DMS53 treated with DMSO at 0.1 percent for 48 hours (cell line): ENCODE measurements at regions not wholly inside any gene's neighbourhood (a gene's known extent, or its start where the extent isn't known, plus 50 kb on each side); places are given as distances from the start of the nearest gene placed in this dataset.
A peak's percentile ranks its signal among the peaks of the same experiment; 100 is the strongest.
"Not testable (repeated sequence)": the region's sequence is repeated elsewhere in the genome, so short reads cannot be mapped to it uniquely, and the experiment has no call there.

Experiments used
- DNase-seq: peaks from one replicate; lab custom pipeline; 2025; ENCODE audit not compliant: unreplicated experiment; lab: John Stamatoyannopoulos, UW

DNA sequence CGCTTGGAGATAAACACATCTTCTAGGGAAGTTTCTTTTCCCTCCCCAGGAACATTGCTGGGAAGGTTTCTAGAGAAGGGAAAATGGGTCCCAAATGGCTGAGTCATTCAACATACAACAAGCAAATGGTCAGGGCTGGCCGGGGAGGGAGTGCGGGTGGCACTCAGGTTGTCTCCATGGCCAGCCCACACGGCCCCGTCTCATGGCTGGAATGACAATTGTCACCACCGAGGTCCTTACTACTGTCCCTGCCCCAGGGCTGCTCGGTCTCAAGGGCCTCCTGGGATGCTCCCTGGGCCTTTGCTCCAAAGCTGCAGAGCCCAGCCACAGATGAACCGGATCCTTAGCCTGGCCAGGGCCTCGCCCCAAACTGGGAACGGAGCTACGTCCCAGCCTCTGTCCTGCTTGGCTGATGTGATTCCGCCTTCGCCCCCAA lies 121.9 kb downstream of the FGF18 start:
- no peak for DNase-seq

DNA sequence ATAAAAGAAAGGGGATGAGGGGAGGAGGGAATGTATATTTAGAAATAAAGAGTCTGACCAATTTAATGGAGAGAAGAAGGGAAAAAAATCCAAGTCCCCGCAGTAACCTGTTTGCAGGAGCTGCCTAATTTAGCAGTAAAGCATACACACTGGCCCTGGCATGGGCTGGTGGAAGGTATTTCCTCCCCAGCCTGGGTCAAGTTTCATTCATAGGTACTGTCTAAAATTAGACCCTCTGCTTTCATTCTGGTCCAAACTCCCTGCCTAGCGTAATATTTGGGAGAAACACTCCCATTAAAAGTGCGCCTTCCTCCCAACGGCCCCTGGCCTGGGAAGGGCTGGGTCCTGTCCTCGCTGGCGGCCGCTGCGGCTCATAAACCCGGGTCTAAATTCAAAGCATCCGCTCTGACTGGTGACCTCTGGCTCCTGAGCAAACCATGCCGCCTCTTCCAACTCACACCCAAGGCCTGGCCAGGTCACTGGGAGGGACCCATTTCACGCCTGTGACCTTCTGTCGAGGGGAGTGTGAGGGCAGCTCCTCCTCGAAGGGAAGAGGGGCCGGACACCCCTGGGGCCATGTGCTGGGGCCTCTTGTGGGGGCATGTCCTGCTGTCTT lies 123.2 kb downstream of the FGF18 start:
- no peak for DNase-seq

GRCh38 chr5:171543148-171543815 lies 123.8 kb downstream of the FGF18 start:
- DNase-seq, result no peak

DNA sequence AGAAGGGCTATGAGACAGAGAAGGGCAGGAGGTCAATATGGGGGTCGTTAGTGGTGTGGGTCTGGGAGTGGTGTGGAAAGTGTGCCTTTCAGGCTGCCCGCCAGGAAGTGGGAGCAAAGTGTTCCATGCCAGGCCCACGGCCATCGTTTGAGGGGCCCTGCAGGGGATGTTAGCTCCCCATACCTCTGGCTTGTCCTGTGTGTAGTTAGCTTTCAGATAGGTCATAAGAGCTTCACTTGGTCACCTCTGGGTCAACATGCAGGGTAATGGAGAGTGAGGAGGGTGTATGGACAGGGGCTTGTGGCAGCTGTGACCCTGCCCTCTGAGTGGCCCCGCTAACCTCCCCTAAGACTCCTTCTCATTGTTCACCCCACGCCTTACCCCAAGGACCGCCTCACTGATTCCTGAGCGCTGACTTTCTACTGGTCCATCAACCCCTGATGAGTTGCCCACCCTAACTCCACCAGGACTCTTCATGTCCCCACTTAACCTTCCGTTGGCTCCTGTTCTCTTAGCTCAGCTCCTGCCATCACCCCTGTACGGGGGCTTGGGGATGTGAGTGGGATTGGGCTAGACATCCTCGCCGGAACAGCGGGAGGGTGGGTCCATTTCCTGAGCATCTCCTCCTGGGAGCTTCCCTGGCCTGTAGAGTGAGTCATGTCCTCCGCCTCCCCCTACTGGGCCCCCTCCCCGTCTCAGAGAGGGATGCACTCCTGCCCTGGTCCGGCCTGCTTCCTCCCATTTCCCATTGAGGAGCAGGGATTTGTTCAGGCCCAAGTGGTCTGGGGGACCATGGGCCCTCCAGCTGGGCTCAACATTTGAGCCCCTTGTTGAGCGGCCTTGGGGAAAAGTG lies 125.7 kb downstream of the FGF18 start:
- no peak for DNase-seq

DNA sequence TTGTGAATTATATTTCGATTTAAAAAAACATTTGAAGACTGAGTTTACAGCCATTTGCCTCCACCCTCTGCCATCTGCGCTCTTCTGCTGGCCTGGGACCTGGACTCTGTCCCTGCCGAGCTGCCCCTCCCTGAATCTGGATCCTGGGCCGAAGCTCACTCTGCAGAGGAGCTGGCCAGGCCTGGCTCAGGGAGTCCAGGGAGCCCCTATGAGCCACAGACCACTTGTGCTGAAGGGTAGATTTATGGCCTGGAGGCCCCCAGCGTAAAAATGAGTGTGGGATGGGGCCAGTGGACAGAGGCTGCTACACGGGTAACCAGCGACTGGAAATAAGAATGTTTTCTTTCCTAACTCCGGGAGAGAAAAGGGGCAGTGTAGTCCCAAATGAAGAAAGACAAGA lies 129.8 kb downstream of the FGF18 start:
- DNase-seq, result no peak

- not testable (repeated sequence) for DNase-seq
Measured at GRCh38 chr5:171553817-171554216, 134.4 kb downstream of the FGF18 start.

- no peak for DNase-seq
Measured at GRCh38 chr5:171555160-171555559, 135.7 kb downstream of the FGF18 start.

GRCh38 chr5:171562822-171563221 lies 143.4 kb downstream of the FGF18 start:
- DNase-seq, result no peak

- DNase-seq, result no peak
Measured at GRCh38 chr5:171568389-171568788, 148.9 kb downstream of the FGF18 start.

- DNase-seq, result peak; percentile 5
Measured at GRCh38 chr5:171569065-171569712, 149.7 kb downstream of the FGF18 start.

- DNase-seq, result no peak
Measured at GRCh38 chr5:171570244-171570825, 150.9 kb downstream of the FGF18 start.

DNA sequence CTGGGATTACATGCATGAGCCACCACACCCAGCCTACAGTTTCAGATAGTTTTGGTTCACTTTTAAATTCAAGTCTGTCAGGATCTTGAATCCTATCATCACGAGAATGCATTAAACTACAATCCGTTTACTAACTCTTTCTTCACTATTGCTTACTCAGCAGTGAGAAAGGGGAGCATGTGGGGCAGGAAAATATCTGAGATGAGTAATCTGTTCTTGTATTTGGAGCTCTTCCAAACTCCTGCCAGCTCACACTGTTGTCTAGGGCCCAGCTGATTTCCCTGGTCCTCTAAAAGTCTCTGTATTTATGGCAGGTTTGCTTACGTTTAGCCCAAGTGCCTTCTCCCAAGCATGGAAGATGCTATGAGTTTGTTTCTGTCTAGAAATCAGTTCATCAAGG lies 152.2 kb downstream of the FGF18 start:
- no peak for DNase-seq

- DNase-seq, result no peak
Measured at GRCh38 chr5:171573021-171573420, 153.6 kb downstream of the FGF18 start.

DNA sequence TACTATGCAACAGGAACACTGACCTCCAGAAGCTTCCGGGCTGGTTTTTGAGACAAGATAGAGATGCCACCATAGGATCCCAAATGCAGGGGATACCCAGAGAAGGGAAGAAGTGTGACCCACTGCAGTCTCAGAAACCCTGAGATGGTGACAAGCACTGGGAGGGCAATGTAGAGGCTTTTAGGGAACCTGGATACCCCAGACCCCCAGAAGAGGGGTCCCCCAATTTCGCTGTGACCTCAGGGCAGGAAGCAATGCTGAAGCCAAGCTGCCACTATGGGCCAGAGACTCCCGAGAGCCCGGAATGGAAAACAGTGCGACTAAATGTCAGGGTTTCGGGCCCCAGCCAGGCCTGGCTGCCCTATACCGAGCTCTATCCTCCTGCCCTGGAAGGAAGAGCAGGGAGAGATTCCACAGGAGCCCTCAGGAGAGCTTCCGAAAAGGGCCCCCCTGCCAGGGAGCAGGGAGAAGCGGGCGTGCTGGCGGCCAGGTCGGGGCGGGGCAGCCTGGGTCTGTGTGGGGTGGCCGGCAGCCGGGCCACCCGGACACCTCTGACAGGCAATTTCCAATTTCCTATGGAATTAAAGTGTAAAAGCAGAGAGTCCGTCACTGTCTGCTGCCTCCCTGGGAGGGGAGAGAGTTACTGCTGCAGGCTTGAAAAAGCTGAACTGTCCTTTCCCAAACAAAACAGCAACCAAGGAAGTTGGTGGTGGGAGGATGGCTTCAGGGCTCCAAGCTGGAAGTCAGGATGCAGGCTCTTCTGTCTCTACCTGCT lies 154.2 kb downstream of the FGF18 start:
- no peak for DNase-seq

- DNase-seq, result no peak
Measured at GRCh38 chr5:171574376-171574775, 154.9 kb downstream of the FGF18 start.

GRCh38 chr5:171575386-171575785 lies 155.9 kb downstream of the FGF18 start:
- DNase-seq, result no peak

DNA sequence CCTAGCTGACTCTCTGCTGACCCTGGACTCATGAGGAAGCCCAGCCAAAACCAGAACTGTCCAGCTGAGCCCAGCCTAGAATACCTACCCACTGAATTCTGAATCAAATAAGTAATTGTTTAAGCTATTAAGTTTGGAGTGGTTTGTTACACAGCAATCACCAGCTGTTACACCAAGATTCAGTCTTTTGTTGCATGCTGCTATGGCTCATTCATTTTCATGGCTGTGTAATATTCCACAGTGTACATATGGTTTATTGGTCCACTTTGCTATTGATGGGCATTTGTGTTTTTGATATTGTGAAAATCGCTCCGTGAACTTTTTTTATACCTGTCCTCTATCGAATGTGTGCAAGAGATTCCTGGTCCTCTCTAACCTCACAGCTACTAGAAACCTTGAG lies 156.4 kb downstream of the FGF18 start:
- DNase-seq, result no peak

GRCh38 chr5:171577042-171577758 lies 157.8 kb downstream of the FGF18 start:
- no peak for DNase-seq

GRCh38 chr5:171578049-171578828 lies 158.8 kb downstream of the FGF18 start:
- DNase-seq, result no peak
